Ishikawa (cell line): ENCODE measurements at regions not wholly inside any gene's neighbourhood (a gene's known extent, or its start where the extent isn't known, plus 50 kb on each side); places are given as distances from the start of the nearest gene placed in this dataset.

Experiments
- CEBPB ChIP-seq: IDR thresholded peaks from 2 replicates; pipeline ENCODE4 v1.6.1; 2012
- EP300 ChIP-seq: IDR thresholded peaks from 2 replicates; pipeline ENCODE4 v1.6.1; 2012; ENCODE audit warnings: borderline replicate concordance
- FOXM1 ChIP-seq: IDR thresholded peaks from 2 replicates; pipeline ENCODE4 v1.6.1; 2012; ENCODE audit warnings: low read depth, borderline replicate concordance
- MAX ChIP-seq: IDR thresholded peaks from 2 replicates; pipeline ENCODE4 v1.6.1; 2012
- RAD21 ChIP-seq: IDR thresholded peaks from 2 replicates; pipeline ENCODE4 v1.6.1; 2012; ENCODE audit warnings: low read depth
- TAF1 ChIP-seq: IDR thresholded peaks from 2 replicates; pipeline ENCODE4 v1.6.1; 2012; ENCODE audit warnings: low read depth, mild to moderate bottlenecking
- TEAD4 ChIP-seq: IDR thresholded peaks from 2 replicates; pipeline ENCODE4 v1.6.1; 2012
- TF ChIP-seq, protein P1 (sequence below): IDR thresholded peaks from 2 replicates; pipeline ENCODE4 v1.6.1; 2012; ENCODE audit warnings: low read depth, mild to moderate bottlenecking

DNA sequence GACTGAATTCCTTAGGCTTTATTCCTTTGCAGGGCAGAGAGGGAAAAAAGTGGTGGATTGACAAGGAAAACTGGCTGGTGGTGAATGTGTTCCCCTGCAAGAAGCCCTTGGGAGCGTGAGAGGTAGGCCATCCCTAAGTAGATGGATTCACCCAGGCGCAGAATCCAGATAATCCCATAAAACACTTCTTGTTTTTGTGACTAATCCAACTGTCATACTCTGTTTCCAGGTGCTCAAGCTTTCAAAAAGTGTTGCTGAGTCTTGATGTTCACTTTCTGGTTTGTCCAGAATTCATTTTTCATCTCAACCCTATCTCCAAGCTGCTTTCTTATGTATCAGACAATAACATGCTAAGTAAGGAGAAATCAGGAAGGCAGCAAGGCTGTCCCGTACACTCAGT, 250.8 kb upstream of the HABP2 start:
- TF ChIP-seq TAF1 (no peak), CEBPB (no peak), TEAD4 (no peak), EP300 (no peak), FOXM1 (no peak), RAD21 (no peak), MAX (no peak)
- TF ChIP-seq, protein P1, sequence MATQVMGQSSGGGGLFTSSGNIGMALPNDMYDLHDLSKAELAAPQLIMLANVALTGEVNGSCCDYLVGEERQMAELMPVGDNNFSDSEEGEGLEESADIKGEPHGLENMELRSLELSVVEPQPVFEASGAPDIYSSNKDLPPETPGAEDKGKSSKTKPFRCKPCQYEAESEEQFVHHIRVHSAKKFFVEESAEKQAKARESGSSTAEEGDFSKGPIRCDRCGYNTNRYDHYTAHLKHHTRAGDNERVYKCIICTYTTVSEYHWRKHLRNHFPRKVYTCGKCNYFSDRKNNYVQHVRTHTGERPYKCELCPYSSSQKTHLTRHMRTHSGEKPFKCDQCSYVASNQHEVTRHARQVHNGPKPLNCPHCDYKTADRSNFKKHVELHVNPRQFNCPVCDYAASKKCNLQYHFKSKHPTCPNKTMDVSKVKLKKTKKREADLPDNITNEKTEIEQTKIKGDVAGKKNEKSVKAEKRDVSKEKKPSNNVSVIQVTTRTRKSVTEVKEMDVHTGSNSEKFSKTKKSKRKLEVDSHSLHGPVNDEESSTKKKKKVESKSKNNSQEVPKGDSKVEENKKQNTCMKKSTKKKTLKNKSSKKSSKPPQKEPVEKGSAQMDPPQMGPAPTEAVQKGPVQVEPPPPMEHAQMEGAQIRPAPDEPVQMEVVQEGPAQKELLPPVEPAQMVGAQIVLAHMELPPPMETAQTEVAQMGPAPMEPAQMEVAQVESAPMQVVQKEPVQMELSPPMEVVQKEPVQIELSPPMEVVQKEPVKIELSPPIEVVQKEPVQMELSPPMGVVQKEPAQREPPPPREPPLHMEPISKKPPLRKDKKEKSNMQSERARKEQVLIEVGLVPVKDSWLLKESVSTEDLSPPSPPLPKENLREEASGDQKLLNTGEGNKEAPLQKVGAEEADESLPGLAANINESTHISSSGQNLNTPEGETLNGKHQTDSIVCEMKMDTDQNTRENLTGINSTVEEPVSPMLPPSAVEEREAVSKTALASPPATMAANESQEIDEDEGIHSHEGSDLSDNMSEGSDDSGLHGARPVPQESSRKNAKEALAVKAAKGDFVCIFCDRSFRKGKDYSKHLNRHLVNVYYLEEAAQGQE: no peak
